Urinary bladder (tissue), 3 donors: ENCODE measurements at regions not wholly inside any gene's neighbourhood (a gene's known extent, or its start where the extent isn't known, plus 50 kb on each side); places are given as distances from the start of the nearest gene placed in this dataset.
"Not testable (repeated sequence)": the region's sequence is repeated elsewhere in the genome, so short reads cannot be mapped to it uniquely, and the experiment has no call there.

Source experiments
- DNase-seq: peaks from one replicate; pipeline ENCODE4 v3.0.0-alpha.2; 2015; ENCODE audit errors: extremely low spot score
- H3K27ac ChIP-seq: one replicate; pipeline ENCODE4 v1.5.1; 2013; ENCODE audit warnings: low read depth, mild to moderate bottlenecking, moderate library complexity
- H3K36me3 ChIP-seq: one replicate; pipeline ENCODE4 v1.6.1; 2013; ENCODE audit warnings: mild to moderate bottlenecking, moderate library complexity; ENCODE audit not compliant: insufficient read depth
- H3K4me1 ChIP-seq: one replicate; pipeline ENCODE4 v1.6.1; 2013; ENCODE audit warnings: mild to moderate bottlenecking, moderate library complexity; ENCODE audit not compliant: insufficient read depth
- H3K4me3 ChIP-seq: one replicate; pipeline ENCODE4 v1.5.1; 2013; ENCODE audit warnings: low read depth, low read length
- WGBS: extraction: QIAGEN DNeasy Blood & Tissue Kit; methylation state at CpG from one replicate; pipeline ENCODE4 v1.1.7; 2013; 5-methylcytosine and 5-hydroxymethylcytosine counted together
- donor health status: healthy with polysubstance abuse.
- donor health status: healthy.

- H3K4me1 ChIP-seq, H3K4me3 ChIP-seq, H3K36me3 ChIP-seq, H3K27ac ChIP-seq, DNase-seq: not testable (repeated sequence)
- 73% methylated on average over 3 of the region's 3 CpGs for WGBS
Observed at GRCh38 chr11:49282125-49282524, 73.7 kb upstream of the FOLH1 start.

GRCh38 chr11:49277951-49278350, 69.5 kb upstream of the FOLH1 start:
- 84% methylated on average over 2 of the region's 2 CpGs for WGBS
- H3K36me3 ChIP-seq, DNase-seq, H3K27ac ChIP-seq, H3K4me1 ChIP-seq, H3K4me3 ChIP-seq: not testable (repeated sequence)
